GM12892 (cell line): ENCODE measurements at regions not wholly inside any gene's neighbourhood (a gene's known extent, or its start where the extent isn't known, plus 50 kb on each side); places are given as distances from the start of the nearest gene placed in this dataset.

Source experiments
- POLR2A ChIP-seq: IDR thresholded peaks from 2 replicates; pipeline ENCODE4 v1.6.1; 2011; ENCODE audit warnings: low read depth, low read length, control low read depth
- POLR2AphosphoS5 ChIP-seq: IDR thresholded peaks from 2 replicates; pipeline ENCODE4 v1.6.1; 2011; ENCODE audit warnings: low read depth, low read length, control low read depth
- TAF1 ChIP-seq: IDR thresholded peaks from 2 replicates; pipeline ENCODE4 v1.6.1; 2011; ENCODE audit warnings: low read depth, mild to moderate bottlenecking, control low read depth, low read length, borderline replicate concordance

- TF ChIP-seq POLR2A (no peak), POLR2AphosphoS5 (no peak), TAF1 (no peak)
Measured at GRCh38 chrX:122906726-122907125, 277.4 kb upstream of the GRIA3 start.
